HG03354 (cell line): ENCODE measurements at regions not wholly inside any gene's neighbourhood (a gene's known extent, or its start where the extent isn't known, plus 50 kb on each side); places are given as distances from the start of the nearest gene placed in this dataset.
"Not testable (repeated sequence)": the region's sequence is repeated elsewhere in the genome, so short reads cannot be mapped to it uniquely, and the experiment has no call there.

Experiments used
- ATAC-seq: cut with Tn5 transposase; IDR thresholded peaks from one replicate; pipeline ENCODE4 v1.9.1; 2021; ENCODE audit warnings: mild to moderate bottlenecking; ENCODE audit not compliant: unreplicated experiment, poor library complexity, severe bottlenecking

DNA sequence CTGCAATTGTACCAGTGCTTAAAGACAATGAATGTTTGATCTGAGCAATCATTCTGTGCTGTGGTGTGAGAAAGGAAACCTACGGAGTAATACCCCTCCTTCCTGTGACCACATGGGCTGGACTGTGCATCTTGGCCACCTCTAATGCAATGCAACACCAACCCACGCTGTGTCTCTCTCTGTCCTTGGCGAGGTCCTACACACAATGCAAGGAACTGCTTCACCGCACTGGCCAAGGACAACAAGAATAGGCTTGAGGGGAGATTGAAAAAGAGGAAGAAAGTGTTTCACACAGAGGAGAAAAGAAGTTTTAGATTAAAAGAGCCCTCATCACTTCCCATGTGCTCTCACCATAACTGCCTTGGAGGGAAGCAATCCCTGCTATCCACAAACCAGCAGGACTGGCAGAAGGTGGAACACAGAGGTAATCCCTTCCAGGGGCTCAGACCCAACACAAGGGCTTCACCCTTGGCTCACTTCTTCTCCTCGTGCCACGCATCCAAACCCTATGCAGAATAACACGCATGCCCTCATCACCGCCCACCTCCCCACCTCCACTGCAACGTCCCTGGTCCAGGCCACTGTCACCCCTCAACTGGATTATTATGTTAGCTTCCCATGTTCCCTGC is 112.5 kb upstream of the ERG start:
- no peak for ATAC-seq

DNA sequence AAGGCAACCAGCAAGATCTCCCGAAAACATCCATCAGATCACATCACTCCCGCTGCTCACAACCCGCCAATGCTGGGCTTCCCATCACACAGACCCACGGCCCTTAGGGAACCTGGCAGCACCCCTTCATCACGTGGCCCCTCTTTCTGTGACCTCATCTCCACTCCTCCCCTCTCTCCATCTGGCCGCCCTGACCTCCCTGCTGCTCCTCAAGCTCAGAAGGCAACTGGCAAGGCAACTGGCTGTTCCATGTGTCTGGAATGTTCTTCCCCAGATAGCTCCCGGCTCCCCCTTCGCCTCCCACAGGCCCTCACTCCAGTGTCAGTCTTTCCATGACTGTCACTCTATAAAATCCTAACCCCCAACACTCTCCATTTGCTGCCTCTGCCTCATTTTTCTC is 113.0 kb upstream of the ERG start:
- no peak for ATAC-seq

- no peak for ATAC-seq
Measured at GRCh38 chr21:38613686-38614085, 115.4 kb upstream of the ERG start.

GRCh38 chr21:38614558-38614957 is 116.3 kb upstream of the ERG start:
- ATAC-seq: no peak

DNA sequence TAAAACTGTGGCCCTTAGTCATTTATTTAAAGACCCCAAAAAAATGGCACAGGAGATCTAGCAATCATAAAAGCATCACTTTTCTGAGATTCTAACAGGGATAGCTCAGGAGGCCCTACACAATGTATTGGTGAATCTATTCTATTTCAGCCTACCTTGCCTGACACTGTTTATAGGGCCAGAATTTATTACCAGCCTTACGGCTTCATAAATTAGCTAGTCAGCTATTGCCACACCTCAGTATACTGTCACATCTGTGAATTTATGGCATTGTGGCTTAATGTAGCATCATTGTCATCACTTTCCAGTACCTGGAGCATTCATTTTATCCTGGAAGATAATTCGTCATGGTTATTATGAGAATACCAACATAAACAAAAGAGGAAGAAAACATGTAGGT is 121.2 kb upstream of the ERG start:
- ATAC-seq: no peak

GRCh38 chr21:38619992-38620479 is 121.8 kb upstream of the ERG start:
- ATAC-seq: no peak

DNA sequence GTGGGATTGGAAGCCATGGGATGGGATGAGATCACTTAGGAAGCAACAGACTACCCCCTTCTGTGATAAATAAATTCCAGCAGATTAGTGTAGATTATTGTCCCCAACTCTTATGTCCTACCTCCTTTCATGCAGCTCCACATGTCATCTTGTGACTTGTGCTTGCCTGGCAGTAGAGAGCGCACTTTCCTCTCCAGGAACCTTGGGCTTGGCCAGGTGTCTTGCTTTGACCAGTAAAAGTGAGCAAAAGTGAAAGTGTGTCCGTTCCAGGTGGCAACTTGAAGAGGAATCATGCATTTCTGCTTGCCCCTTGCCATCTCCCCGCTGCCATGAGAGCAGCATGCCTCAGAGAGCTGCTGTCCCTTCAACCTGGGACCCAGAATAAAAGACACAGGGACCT is 122.9 kb upstream of the ERG start:
- ATAC-seq: no peak

- ATAC-seq: no peak
Measured at GRCh38 chr21:38622081-38622826, 124.0 kb upstream of the ERG start.

DNA sequence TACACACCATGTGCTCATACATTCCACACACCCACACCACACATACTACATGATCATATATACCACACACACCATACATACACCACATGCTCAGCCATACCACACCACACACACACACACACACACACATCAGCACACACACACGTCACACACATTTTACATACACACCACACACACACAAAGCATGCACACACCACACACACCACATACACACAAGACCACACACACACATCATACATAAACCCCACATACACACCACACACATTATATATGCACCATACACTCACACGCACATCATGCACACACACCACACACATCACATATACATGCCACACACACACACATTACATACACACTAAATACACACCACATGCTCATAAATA is 124.5 kb upstream of the ERG start:
- ATAC-seq: no peak

DNA sequence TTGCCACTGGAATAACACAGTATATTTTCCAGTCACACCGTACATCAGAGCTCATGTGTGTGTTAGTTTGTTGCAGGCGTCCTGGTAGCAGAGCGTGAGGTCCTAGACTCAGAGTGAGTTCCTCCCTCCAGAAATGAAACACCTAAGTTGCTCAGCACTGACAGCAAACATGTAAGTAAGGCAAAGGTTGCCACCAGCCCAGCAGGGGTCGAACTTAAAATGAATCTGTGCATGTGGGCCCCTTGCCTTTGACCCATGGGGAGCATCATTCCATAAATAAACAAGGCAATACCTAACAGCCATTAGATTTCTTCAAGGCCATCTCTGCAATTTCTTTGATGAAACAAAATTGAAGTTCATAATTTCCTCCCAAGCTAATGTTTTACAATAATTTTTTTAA is 125.3 kb upstream of the ERG start:
- no peak for ATAC-seq

GRCh38 chr21:38625000-38625399 is 126.7 kb upstream of the ERG start:
- ATAC-seq: no peak

DNA sequence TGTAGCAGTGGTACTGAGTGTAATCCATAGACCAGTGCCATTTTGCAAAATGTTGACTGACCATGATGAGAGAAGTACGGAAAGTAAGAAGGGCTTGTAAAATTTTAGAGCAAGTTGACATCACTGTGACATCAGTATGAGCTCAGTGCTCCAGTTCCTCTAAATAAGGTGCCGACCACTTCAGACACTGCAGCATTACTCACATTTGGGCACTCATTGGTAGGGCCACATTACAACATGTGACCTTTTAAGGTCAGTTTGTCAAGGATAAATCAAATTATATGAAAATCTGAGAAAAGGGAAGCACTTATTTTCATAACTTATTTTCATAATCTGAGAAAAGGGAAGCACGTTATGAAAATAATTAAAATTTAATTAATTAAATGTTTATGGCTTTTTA is 128.0 kb upstream of the ERG start:
- no peak for ATAC-seq

DNA sequence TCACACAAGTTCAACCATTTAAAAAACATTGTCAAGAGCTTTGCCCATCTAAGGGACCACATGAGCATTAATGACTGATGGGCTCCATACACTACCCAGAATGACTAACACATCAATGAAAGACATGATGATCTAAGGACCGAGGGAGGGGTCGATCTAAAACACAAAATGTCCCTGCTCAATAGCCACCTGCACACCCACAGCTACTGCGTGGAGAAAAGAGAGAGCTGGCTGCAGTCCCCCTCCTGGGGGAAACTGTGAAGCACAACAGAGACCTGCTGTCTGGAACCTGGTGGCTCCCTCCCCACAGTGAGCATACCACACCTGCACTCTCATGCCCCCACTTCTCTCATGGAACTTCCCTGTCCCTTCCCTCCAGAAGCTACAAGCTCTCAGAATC is 130.1 kb upstream of the ERG start:
- ATAC-seq: no peak

DNA sequence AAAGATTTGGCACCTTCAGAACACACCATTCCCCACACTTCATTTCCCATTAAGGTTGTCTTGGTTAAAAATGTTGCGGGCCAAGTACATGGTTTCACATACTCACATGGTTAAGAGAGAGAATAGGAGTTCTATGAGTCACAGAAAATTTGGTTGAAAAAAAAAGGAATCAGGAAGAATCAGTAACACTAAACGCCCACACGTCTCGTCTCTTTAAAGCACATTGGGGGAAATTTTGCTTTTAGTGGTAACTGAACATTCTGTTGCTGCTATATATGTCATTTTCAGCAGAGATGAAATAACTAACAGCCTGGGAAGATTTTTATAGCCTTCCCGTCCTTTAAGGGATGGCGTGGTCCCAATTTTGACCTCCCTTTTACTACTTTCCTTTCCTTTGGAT is 132.9 kb upstream of the ERG start:
- ATAC-seq: no peak

DNA sequence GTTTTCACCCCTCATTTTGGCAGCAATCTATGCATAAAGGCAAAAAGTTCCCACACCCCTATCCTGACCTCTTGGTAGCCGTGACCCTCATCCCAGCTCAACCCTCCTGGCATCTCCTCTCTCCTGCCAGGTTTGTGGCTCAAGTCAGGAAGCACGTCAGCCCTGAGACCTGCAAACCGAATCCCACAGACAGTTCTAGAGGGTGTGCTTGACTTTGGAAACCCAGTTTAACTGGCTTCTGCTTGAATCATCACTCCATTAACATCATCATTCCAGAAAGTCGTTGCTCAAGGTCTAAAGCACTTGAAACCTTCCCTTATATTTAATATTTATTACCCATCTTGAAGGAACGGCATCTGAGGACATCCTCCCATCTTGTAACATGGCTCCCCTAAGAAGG is 133.4 kb upstream of the ERG start:
- no peak for ATAC-seq

DNA sequence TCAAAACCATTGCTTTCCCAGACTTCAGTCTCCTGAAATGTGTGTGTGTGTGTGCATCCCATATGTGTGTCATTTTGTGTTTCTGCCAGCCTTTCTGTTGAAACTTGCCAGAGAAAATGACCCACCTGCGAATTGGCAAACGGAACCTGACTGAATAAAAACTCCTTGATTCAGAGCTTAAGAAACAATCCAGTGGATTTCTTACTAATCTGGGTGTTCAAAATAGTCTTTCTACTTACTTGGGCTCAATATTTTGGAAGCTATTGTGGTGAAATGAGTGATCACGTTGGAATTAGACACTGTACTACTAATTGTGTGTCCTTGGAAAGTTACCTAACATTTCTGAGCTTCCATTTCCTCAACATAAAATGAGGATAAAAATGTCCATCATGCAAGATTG is 138.9 kb upstream of the ERG start:
- ATAC-seq: no peak

- ATAC-seq: no peak
Measured at GRCh38 chr21:38639571-38640354, 141.5 kb upstream of the ERG start.

DNA sequence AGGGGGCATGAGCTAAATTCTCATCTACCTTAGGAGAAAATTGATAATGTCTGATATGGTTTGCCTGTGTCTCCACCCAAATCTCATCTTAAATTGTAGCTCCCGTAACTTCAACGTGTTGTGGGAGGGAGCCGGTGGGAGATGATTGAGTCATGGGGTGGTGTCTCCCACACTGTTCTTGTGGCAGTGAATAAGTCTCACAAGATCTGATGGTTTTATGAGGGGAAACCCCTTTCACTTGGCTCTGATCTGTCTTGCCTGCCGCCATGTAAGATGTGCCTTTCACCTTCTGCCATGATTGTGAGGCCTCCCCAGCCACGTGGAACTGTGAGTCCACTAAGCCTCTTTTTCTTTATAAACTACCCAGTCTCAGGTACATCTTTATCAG is 142.1 kb upstream of the ERG start:
- ATAC-seq: not testable (repeated sequence)

- no peak for ATAC-seq
Measured at GRCh38 chr21:38643404-38644023, 145.2 kb upstream of the ERG start.

GRCh38 chr21:38645282-38645681 is 147.0 kb upstream of the ERG start:
- no peak for ATAC-seq
